H9 (cell line): ENCODE measurements at regions not wholly inside any gene's neighbourhood (a gene's known extent, or its start where the extent isn't known, plus 50 kb on each side); places are given as distances from the start of the nearest gene placed in this dataset.

Experiments
- DNase-seq: peaks from one replicate; pipeline ENCODE4 v3.0.0-alpha.2; 2017
- H2AFZ ChIP-seq: one replicate; pipeline ENCODE4 v1.6.1; 2013; ENCODE audit warnings: mild to moderate bottlenecking, low read length, control low read depth, moderate library complexity
- H2AK5ac ChIP-seq: 2 replicates; pipeline ENCODE4 v1.6.1; 2013; ENCODE audit warnings: low read length, control low read depth, mixed read lengths; ENCODE audit not compliant: insufficient read length
- H2BK120ac ChIP-seq: one replicate; pipeline ENCODE4 v1.6.1; 2013; ENCODE audit warnings: low read depth, mild to moderate bottlenecking, low read length, control low read depth, inconsistent platforms; ENCODE audit not compliant: poor library complexity, severe bottlenecking
- H2BK12ac ChIP-seq: 2 replicates; pipeline ENCODE4 v1.6.1; 2013; ENCODE audit warnings: low read length, control low read depth, mixed read lengths, low read depth; ENCODE audit not compliant: insufficient read length
- H2BK15ac ChIP-seq: 2 replicates; pipeline ENCODE4 v1.6.1; 2013; ENCODE audit warnings: low read depth, low read length, control low read depth
- H2BK20ac ChIP-seq: one replicate; pipeline ENCODE4 v1.6.1; 2013; ENCODE audit warnings: low read depth, mild to moderate bottlenecking, low read length, control low read depth, inconsistent platforms; ENCODE audit not compliant: poor library complexity, severe bottlenecking
- H2BK5ac ChIP-seq: 2 replicates; pipeline ENCODE4 v1.6.1; 2013; ENCODE audit warnings: low read length, control low read depth, mixed read lengths; ENCODE audit not compliant: insufficient read length
- H3K14ac ChIP-seq: 2 replicates; pipeline ENCODE4 v1.6.1; 2013; ENCODE audit warnings: low read length, control low read depth; ENCODE audit not compliant: insufficient read depth
- H3K18ac ChIP-seq: 2 replicates; pipeline ENCODE4 v1.6.1; 2013; ENCODE audit warnings: low read depth, mild to moderate bottlenecking, mixed read lengths, low read length, control low read depth; ENCODE audit not compliant: insufficient read length
- H3K23ac ChIP-seq: 2 replicates; pipeline ENCODE4 v1.6.1; 2013; ENCODE audit warnings: low read length, control low read depth, mixed read lengths, low read depth; ENCODE audit not compliant: insufficient read length
- H3K23me2 ChIP-seq: 2 replicates; pipeline ENCODE4 v1.6.1; 2013; ENCODE audit warnings: low read depth, mild to moderate bottlenecking, mixed read lengths, low read length, control low read depth; ENCODE audit not compliant: insufficient read length, poor library complexity, severe bottlenecking
- H3K27ac ChIP-seq: 2 replicates; pipeline ENCODE4 v1.5.1; 2013; ENCODE audit warnings: low read length, control low read depth, mixed read lengths, low read depth; ENCODE audit not compliant: insufficient read length
- H3K27me3 ChIP-seq: 2 replicates; pipeline ENCODE4 v1.6.1; 2013; ENCODE audit warnings: low read length, control low read depth, inconsistent platforms; ENCODE audit not compliant: insufficient read depth
- H3K4ac ChIP-seq: 2 replicates; pipeline ENCODE4 v1.6.1; 2013; ENCODE audit warnings: low read depth, mild to moderate bottlenecking, control low read depth, inconsistent platforms, low read length, moderate library complexity
- H3K4me1 ChIP-seq: 2 replicates; pipeline ENCODE4 v1.6.1; 2013; ENCODE audit warnings: low read length, control low read depth, inconsistent platforms; ENCODE audit not compliant: insufficient read depth
- H3K4me2 ChIP-seq: 2 replicates; pipeline ENCODE4 v1.6.1; 2013; ENCODE audit warnings: low read length, control low read depth, mixed read lengths; ENCODE audit not compliant: insufficient read length, insufficient read depth
- H3K56ac ChIP-seq: 2 replicates; pipeline ENCODE4 v1.6.1; 2013; ENCODE audit warnings: low read depth, mild to moderate bottlenecking, mixed read lengths, low read length, control low read depth; ENCODE audit not compliant: insufficient read length
- H3K79me1 ChIP-seq: 2 replicates; pipeline ENCODE4 v1.6.1; 2013; ENCODE audit warnings: low read depth, mild to moderate bottlenecking, moderate library complexity, low read length, control low read depth, inconsistent platforms; ENCODE audit not compliant: insufficient read depth, poor library complexity, severe bottlenecking
- H3K79me2 ChIP-seq: 2 replicates; pipeline ENCODE4 v1.6.1; 2013; ENCODE audit warnings: low read length, control low read depth, inconsistent platforms; ENCODE audit not compliant: insufficient read depth
- H3K9ac ChIP-seq: 2 replicates; pipeline ENCODE4 v1.6.1; 2013; ENCODE audit warnings: low read length, control low read depth, mixed read lengths; ENCODE audit not compliant: insufficient read length; ENCODE audit errors: extremely low read depth
- H3K9me3 ChIP-seq: one replicate; pipeline ENCODE4 v1.6.1; 2013; ENCODE audit warnings: low read depth, low read length, inconsistent platforms; ENCODE audit not compliant: control insufficient read depth
- H3T11ph ChIP-seq: one replicate; pipeline ENCODE4 v1.6.1; 2013; ENCODE audit warnings: mild to moderate bottlenecking, low read length, control low read depth, inconsistent platforms
- H4K20me1 ChIP-seq: one replicate; pipeline ENCODE4 v1.6.1; 2013; ENCODE audit not compliant: control insufficient read depth, insufficient read length, insufficient read depth
- H4K5ac ChIP-seq: 2 replicates; pipeline ENCODE4 v1.6.1; 2013; ENCODE audit warnings: low read depth, mild to moderate bottlenecking, mixed read lengths, low read length, control low read depth; ENCODE audit not compliant: insufficient read length
- H4K8ac ChIP-seq: replicated peaks from 2 replicates; pipeline ENCODE4 v1.6.1; 2013; ENCODE audit warnings: low read length, control low read depth, mixed read lengths, low read depth; ENCODE audit not compliant: insufficient read length
- H4K91ac ChIP-seq: 2 replicates; pipeline ENCODE4 v1.6.1; 2013; ENCODE audit warnings: low read depth, mild to moderate bottlenecking, moderate library complexity, mixed read lengths, low read length, control low read depth; ENCODE audit not compliant: insufficient read length
- H3K27ac Mint-ChIP-seq, 3 experiments: 2 replicates in 2 of 3; 3 replicates in 1 of 3; pipeline ENCODE4 v1.8.0; 2020 to 2021; ENCODE audit warnings: mixed read lengths in 3 of 3, mild to moderate bottlenecking in 1 of 3, moderate library complexity in 1 of 3
- H3K27me3 Mint-ChIP-seq: 2 replicates; pipeline ENCODE4 v1.8.0; 2021; ENCODE audit warnings: low read depth, mild to moderate bottlenecking, moderate library complexity, mixed read lengths
- H3K36me3 Mint-ChIP-seq, 3 experiments: 2 replicates in 2 of 3; 3 replicates in 1 of 3; pipeline ENCODE4 v1.8.0; 2020 to 2021; ENCODE audit warnings: low read depth in 3 of 3, mixed read lengths in 3 of 3; ENCODE audit not compliant: insufficient read depth in 1 of 3
- H3K4me1 Mint-ChIP-seq, 2 experiments: 2 replicates each; pipeline ENCODE4 v1.8.0; 2020; ENCODE audit warnings: mixed read lengths in 2 of 2
- H3K4me3 Mint-ChIP-seq, 2 experiments: 2 replicates in 1 of 2; 3 replicates in 1 of 2; pipeline ENCODE4 v1.8.0; 2020 to 2021; ENCODE audit warnings: mild to moderate bottlenecking in 2 of 2, mixed read lengths in 2 of 2, moderate library complexity in 1 of 2
- H3K9me3 Mint-ChIP-seq, 2 experiments: 2 replicates in 1 of 2; 3 replicates in 1 of 2; pipeline ENCODE4 v1.8.0; 2020; ENCODE audit warnings: mild to moderate bottlenecking in 2 of 2, mixed read lengths in 2 of 2, moderate library complexity in 1 of 2
- CTCF ChIP-seq: fragments of 200-600 bp; sonication (generic); conservative IDR thresholded peaks from 3 replicates; pipeline ENCODE4 v1.8.0; 2021; ENCODE audit warnings: antibody characterized with exemption, mild to moderate bottlenecking

DNA sequence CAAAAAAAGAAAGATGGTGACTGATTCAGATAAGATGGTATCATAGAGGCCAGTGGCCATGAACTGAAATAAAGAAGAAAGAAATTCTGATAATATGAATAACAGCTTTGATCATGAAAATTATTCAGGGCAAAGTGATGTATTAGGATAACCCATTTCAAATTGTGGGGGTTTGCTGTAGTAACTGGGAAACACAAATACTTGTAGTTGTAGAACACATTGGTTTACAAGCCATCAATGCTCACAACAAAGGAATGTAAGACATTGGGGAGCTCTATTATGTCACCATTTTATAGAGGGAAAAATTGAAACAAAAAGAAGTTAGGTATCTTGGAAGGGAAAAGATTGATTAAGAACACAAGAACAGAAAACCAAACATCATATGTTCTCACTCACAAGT, 140.4 kb upstream of the FRMD6 start:
- no peak overlapping the region for H3K14ac ChIP-seq
- H2BK120ac ChIP-seq: no peak overlapping the region
- H3K56ac ChIP-seq: no peak overlapping the region
- no peak overlapping the region for H3T11ph ChIP-seq
- H3K79me2 ChIP-seq: no peaks in the 10 kb centered on the region
- Mint-ChIP-seq H3K4me3 (no peak overlapping the region), H3K27ac (no peak overlapping the region), H3K4me1 (peaks cover 3 to 12% of the 10 kb centered on the region in 2 experiments; a peak in 1 of 4 replicates), H3K9me3 (no peaks in the 10 kb centered on the region), H3K27me3 (no peaks in the 10 kb centered on the region), H3K36me3 (no peaks in the 10 kb centered on the region)
- H3K79me1 ChIP-seq: no peaks in the 10 kb centered on the region
- no peaks in the 10 kb centered on the region for H4K20me1 ChIP-seq
- no peak overlapping the region for H3K18ac ChIP-seq
- no peak overlapping the region for H2BK5ac ChIP-seq
- no peak overlapping the region for H2BK12ac ChIP-seq
- H3K4me2 ChIP-seq: no peak overlapping the region
- H3K23me2 ChIP-seq: no peaks in the 10 kb centered on the region
- H3K4ac ChIP-seq: no peak overlapping the region
- DNase-seq: no peak
- no peak overlapping the region for H2AFZ ChIP-seq
- H4K5ac ChIP-seq: no peak overlapping the region
- H3K9me3 ChIP-seq: no peaks in the 10 kb centered on the region
- H4K91ac ChIP-seq: no peak overlapping the region
- H3K9ac ChIP-seq: no peak overlapping the region
- H3K4me1 ChIP-seq: no peaks in the 10 kb centered on the region
- no peak overlapping the region for H3K23ac ChIP-seq
- no peaks in the 10 kb centered on the region for H3K27me3 ChIP-seq
- H2BK20ac ChIP-seq: no peak overlapping the region
- H4K8ac ChIP-seq: no peak overlapping the region
- no peak overlapping the region for H2AK5ac ChIP-seq
- H2BK15ac ChIP-seq: no peak overlapping the region
- no peak for TF ChIP-seq CTCF
- H3K27ac ChIP-seq: no peak overlapping the region
